ENCODE measurements at regions not wholly inside any gene's neighbourhood (a gene's known extent, or its start where the extent isn't known, plus 50 kb on each side); places are given as distances from the start of the nearest gene placed in this dataset.

GRCh38 chr21:15421947-15422346 lies 307.8 kb upstream of the USP25 start:
- TF ChIP-seq CTCF (IDR thresholded peaks at IDR 0.05; ENCODE audit: insufficient read depth, low read depth, low read length) (no peak), EZH2 (IDR thresholded peaks at IDR 0.05; ENCODE audit: insufficient read depth, low read length) (no peak)

Measured in astrocyte (in vitro differentiated cells and primary cell).